Tibial artery (tissue), 4 donors: ENCODE measurements at regions not wholly inside any gene's neighbourhood (a gene's known extent, or its start where the extent isn't known, plus 50 kb on each side); places are given as distances from the start of the nearest gene placed in this dataset.

Experiments
- DNase-seq, 2 donors: peaks; one replicate each; pipeline ENCODE4 v3.0.0-alpha.2; 2019
- H3K27ac ChIP-seq, 2 donors: fragments of 200-600 bp; sonication (generic) in 1 of 2; 1 replicate in 1 of 2; 2 replicates in 1 of 2; pipeline ENCODE4 v1.5.1; 2018 to 2019; ENCODE audit warnings: mild to moderate bottlenecking in 1 of 2
- H3K27me3 ChIP-seq, 2 donors: fragments of 200-600 bp; sonication (generic) in 1 of 2; one replicate each; pipeline versions ENCODE4 v1.5.1 to v1.6.0; 2016 to 2019
- H3K36me3 ChIP-seq, 3 donors: fragments of 200-600 bp; sonication (generic) in 2 of 3; one replicate each; pipeline ENCODE4 v1.5.1; 2016 to 2019; ENCODE audit warnings: mild to moderate bottlenecking in 2 of 3
- H3K4me1 ChIP-seq, 4 donors: fragments of 200-600 bp; sonication (generic) in 2 of 4; 1 replicate in 3 of 4; 2 replicates in 1 of 4; pipeline ENCODE4 v1.5.1; 2016 to 2019
- H3K4me3 ChIP-seq, 2 donors: fragments of 200-600 bp; sonication (generic) in 1 of 2; 1 replicate in 1 of 2; 2 replicates in 1 of 2; pipeline ENCODE4 v1.5.1; 2018 to 2019; ENCODE audit warnings: mild to moderate bottlenecking in 2 of 2
- H3K9me3 ChIP-seq, 3 donors: fragments of 200-600 bp; sonication (generic) in 1 of 3; one replicate each; pipeline ENCODE4 v1.5.1; 2016 to 2019
- intact Hi-C: fragments of 100-400 bp; cut with DNase I; formaldehyde crosslinking; loops from one replicate; pipeline ENCODE4 v1.15.0; 2023; ENCODE audit warnings: low total_unique reads
- TF ChIP-seq, protein P1 (sequence below), 2 experiments: fragments of 200-600 bp in 1 of 2; fragments of 450-650 bp in 1 of 2; IDR thresholded peaks; one replicate each; pipeline ENCODE4 v1.5.1; 2017 to 2019; ENCODE audit warnings: antibody characterized with exemption in 2 of 2, mild to moderate bottlenecking in 1 of 2, moderate library complexity in 1 of 2

DNA sequence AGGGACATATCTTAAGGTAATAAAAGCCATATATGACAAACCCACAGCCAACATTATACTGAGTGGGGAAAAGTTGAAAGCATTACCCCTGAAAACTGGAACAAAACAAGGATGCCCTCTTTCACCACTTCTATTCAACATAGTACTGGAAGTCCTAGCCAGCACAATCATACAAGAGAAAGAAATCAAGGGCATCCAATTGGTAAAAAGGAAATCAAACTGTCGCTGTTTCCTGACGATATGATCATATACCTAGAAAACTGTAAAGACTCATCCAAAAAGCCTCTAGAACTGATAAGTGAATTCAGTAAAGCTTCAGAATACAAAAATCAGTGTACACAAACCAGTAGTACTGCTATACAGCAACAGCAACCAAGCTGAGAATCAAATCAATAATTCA lies 53.8 kb upstream of the PSME4 start:
- intact Hi-C loops, result no loop called here

DNA sequence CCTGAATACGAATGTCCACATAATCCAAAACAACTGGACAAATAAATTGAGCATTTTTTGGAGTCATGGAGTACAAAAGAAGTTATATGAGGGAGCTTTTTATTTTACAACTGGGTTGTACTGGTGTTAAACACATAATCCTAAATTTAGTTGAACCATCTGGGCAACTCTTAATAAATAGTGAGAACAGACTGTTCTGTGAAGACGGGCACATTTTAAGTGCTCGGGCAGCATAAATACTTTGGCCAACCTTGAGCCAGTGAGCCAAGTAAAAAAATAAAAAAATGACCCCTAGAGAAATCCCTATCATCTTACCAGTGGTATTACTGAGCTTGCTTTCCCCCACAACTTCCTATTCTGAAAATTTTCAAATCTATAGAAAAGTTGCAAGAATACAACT lies 50.9 kb upstream of the PSME4 start:
- DNase-seq, result no peak
- Histone ChIP-seq H3K27me3 (no peaks in the 10 kb centered on the region), H3K9me3 (peaks cover 0 to 11% (median 0%) of the 10 kb centered on the region in 3 donors), H3K27ac (peak overlapping the region; percentile 54 to 68), H3K4me3 (no peak overlapping the region), H3K36me3 (peaks cover 0 to 3% (median 0%) of the 10 kb centered on the region in 3 donors), H3K4me1 (peaks cover 0 to 23% (median 0%) of the 10 kb centered on the region in 4 donors)
- TF ChIP-seq, protein P1, sequence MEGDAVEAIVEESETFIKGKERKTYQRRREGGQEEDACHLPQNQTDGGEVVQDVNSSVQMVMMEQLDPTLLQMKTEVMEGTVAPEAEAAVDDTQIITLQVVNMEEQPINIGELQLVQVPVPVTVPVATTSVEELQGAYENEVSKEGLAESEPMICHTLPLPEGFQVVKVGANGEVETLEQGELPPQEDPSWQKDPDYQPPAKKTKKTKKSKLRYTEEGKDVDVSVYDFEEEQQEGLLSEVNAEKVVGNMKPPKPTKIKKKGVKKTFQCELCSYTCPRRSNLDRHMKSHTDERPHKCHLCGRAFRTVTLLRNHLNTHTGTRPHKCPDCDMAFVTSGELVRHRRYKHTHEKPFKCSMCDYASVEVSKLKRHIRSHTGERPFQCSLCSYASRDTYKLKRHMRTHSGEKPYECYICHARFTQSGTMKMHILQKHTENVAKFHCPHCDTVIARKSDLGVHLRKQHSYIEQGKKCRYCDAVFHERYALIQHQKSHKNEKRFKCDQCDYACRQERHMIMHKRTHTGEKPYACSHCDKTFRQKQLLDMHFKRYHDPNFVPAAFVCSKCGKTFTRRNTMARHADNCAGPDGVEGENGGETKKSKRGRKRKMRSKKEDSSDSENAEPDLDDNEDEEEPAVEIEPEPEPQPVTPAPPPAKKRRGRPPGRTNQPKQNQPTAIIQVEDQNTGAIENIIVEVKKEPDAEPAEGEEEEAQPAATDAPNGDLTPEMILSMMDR (IDR thresholded peaks at IDR 0.05), result no peak
- intact Hi-C loops, result no loop called here

More for the DNA sequence above, 53.8 kb upstream of the PSME4 start:
- H3K36me3 ChIP-seq, result peaks cover 0 to 3% (median 0%) of the 10 kb centered on the region in 3 donors
- no peak overlapping the region for H3K27ac ChIP-seq
- H3K9me3 ChIP-seq, result peaks cover 0 to 11% (median 0%) of the 10 kb centered on the region in 3 donors
- TF ChIP-seq, protein P1 (IDR thresholded peaks at IDR 0.05), result no peak
- no peaks in the 10 kb centered on the region for H3K27me3 ChIP-seq
- H3K4me1 ChIP-seq, result peaks cover 0 to 23% (median 0%) of the 10 kb centered on the region in 4 donors
- no peak for DNase-seq
- no peak overlapping the region for H3K4me3 ChIP-seq

DNA sequence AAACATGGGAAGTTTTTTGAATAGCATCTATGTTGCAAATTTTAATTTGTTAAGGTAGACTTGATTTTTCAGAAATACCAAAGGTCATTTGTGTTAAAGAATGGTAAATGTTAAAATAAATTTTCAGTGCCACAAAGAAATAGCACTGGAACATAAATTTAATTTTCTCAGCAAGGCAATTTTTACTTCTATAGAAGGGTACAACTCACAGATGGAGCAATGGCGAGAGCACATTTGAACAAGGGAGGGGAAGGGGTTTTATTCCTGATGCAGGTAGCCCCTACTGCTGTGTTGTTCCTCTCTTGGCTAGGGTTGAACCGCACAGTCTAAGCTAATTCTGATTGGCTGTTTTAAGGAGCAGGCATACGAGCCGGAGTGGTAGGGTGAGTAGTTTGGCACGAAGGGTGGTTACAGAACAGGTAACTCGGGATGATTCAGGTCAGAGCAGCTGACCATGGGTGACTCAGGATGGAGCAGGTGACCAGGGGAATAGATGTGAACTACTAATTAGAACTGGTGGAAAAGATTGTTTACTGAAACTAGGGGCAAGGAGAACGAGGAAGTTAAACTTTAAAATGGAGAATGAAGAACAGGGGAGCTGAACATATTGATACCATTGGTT lies 50.1 kb upstream of the PSME4 start:
- H3K9me3 ChIP-seq, result peaks cover 0 to 11% (median 0%) of the 10 kb centered on the region in 3 donors
- H3K36me3 ChIP-seq, result peaks cover 0 to 3% (median 0%) of the 10 kb centered on the region in 3 donors
- TF ChIP-seq, protein P1 (IDR thresholded peaks at IDR 0.05), result no peak
- peak overlapping the region; percentile 54 to 68 for H3K27ac ChIP-seq
- DNase-seq, result no peak
- intact Hi-C loops, result no loop called here
- H3K4me1 ChIP-seq, result peaks cover 0 to 30% (median 3%) of the 10 kb centered on the region in 4 donors
- no peak overlapping the region for H3K4me3 ChIP-seq
- H3K27me3 ChIP-seq, result no peaks in the 10 kb centered on the region
